GM12878 (cell line): ENCODE measurements at regions not wholly inside any gene's neighbourhood (a gene's known extent, or its start where the extent isn't known, plus 50 kb on each side); places are given as distances from the start of the nearest gene placed in this dataset.

Source experiments
- ATAC-seq: fragments of 200-7000 bp; cut with Tn5 transposase; 3 replicates; pipeline ENCODE4 v1.9.1; 2020; ENCODE audit warnings: mild to moderate bottlenecking, moderate library complexity
- BruUV-seq: library from RNA; stranded (reverse); fragments of 400-500 nt; replicated peaks from 2 replicates; lab custom pipeline; 2021; lab: Mats Ljungman, UMichigan
- CTCF ChIA-PET: fragments of 300-600 bp; sonication (Branson Sonifier 250); formaldehyde crosslinking; extraction: SDS; loops from one replicate; lab custom pipeline; 2021; ENCODE audit warnings: inconsistent platforms; lab: Yijun Ruan, JAX
- POLR2A ChIA-PET: fragments of 350-600 bp; formaldehyde crosslinking; extraction: SDS; loops from one replicate; lab custom pipeline; 2021; ENCODE audit warnings: inconsistent platforms; lab: Charles Lee
- RAD21 ChIA-PET: fragments of 300-600 bp; sonication (Branson Sonifier 250); formaldehyde crosslinking; loops from one replicate; lab custom pipeline; 2023; ENCODE audit warnings: antibody characterized with exemption; ENCODE audit not compliant: unreplicated experiment; lab: Charles Lee
- SMC1A ChIA-PET: fragments of 300-600 bp; sonication (Branson Sonifier 250); formaldehyde crosslinking; loops from one replicate; lab custom pipeline; 2023; ENCODE audit not compliant: unreplicated experiment, uncharacterized antibody; lab: Charles Lee
- DNase-seq: peaks from one replicate; pipeline ENCODE4 v3.0.0-alpha.2; 2011; ENCODE audit warnings: low read depth, low spot score
- FAIRE-seq: peaks from 3 replicates; lab custom pipeline; 2011; peaks lifted over from hg19 to GRCh38; lab: Jason Lieb, UNC
- H2AFZ ChIP-seq: 2 replicates; pipeline ENCODE4 v1.6.0; 2011; ENCODE audit warnings: low read depth, low read length, control low read depth; ENCODE audit not compliant: control insufficient read depth
- H3K27ac ChIP-seq: 2 replicates; pipeline ENCODE4 v1.5.1; 2011; ENCODE audit warnings: control low read depth; ENCODE audit not compliant: control insufficient read depth, insufficient read depth
- H3K27me3 ChIP-seq, 2 experiments: replicated peaks in 1 of 2; 2 replicates each; pipeline versions ENCODE4 v1.6.0 to v1.6.1; 2011; ENCODE audit warnings: low read length in 1 of 2; ENCODE audit not compliant: control insufficient read depth in 2 of 2, insufficient read depth in 2 of 2
- H3K36me3 ChIP-seq, 2 experiments: 2 replicates each; pipeline ENCODE4 v1.5.1; 2011; ENCODE audit warnings: low read length in 1 of 2; ENCODE audit not compliant: control insufficient read depth in 2 of 2, insufficient read depth in 2 of 2
- H3K4me1 ChIP-seq: 2 replicates; pipeline ENCODE4 v1.6.1; 2011; ENCODE audit warnings: mild to moderate bottlenecking, low read length, moderate library complexity, mixed read lengths; ENCODE audit not compliant: control insufficient read depth, insufficient read depth
- H3K4me2 ChIP-seq: 2 replicates; pipeline ENCODE4 v1.6.0; 2011; ENCODE audit warnings: control low read depth; ENCODE audit not compliant: control insufficient read depth, insufficient read depth
- H3K4me3 ChIP-seq: fragments of 200-600 bp; sonication (generic); 2 replicates; pipeline ENCODE4 v1.5.1; 2016
- H3K79me2 ChIP-seq: 2 replicates; pipeline ENCODE4 v1.6.0; 2011; ENCODE audit warnings: low read length; ENCODE audit not compliant: control insufficient read depth, insufficient read depth
- H3K9ac ChIP-seq: 2 replicates; pipeline ENCODE4 v1.8.0; 2011; ENCODE audit warnings: low read length, control low read depth, mixed read lengths; ENCODE audit not compliant: control insufficient read depth, insufficient read depth
- H3K9me3 ChIP-seq: replicated peaks from 3 replicates; pipeline ENCODE4 v1.5.1; 2011; ENCODE audit warnings: mild to moderate bottlenecking, low read length; ENCODE audit not compliant: control insufficient read depth, insufficient read depth
- H4K20me1 ChIP-seq: 2 replicates; pipeline ENCODE4 v1.6.0; 2011; ENCODE audit not compliant: control insufficient read depth, insufficient read depth
- BCL11A ChIP-seq: IDR thresholded peaks from 2 replicates; pipeline ENCODE4 v1.6.1; 2011; ENCODE audit warnings: low read depth, low read length
- BHLHE40 ChIP-seq, 2 experiments: fragments of 450-650 bp in 1 of 2; IDR thresholded peaks; 2 replicates each; pipeline ENCODE4 v1.6.1; 2011 to 2017; ENCODE audit warnings: low read depth in 2 of 2, borderline replicate concordance in 1 of 2, improper control_type of control experiment in 1 of 2, low read length in 1 of 2, mild to moderate bottlenecking in 1 of 2
- CHD2 ChIP-seq: IDR thresholded peaks from 2 replicates; pipeline ENCODE4 v1.6.1; 2011; ENCODE audit warnings: low read depth, low read length, improper control_type of control experiment, borderline replicate concordance
- E2F4 ChIP-seq: IDR thresholded peaks from 2 replicates; pipeline ENCODE4 v1.6.1; 2012; ENCODE audit warnings: low read depth, low read length, improper control_type of control experiment
- IKZF2 ChIP-seq, 2 experiments: fragments of 450-650 bp; IDR thresholded peaks; 2 replicates each; pipeline ENCODE4 v1.6.1; 2017; ENCODE audit warnings: mild to moderate bottlenecking in 2 of 2, moderate library complexity in 2 of 2
- RB1 ChIP-seq: fragments of 450-650 bp; formaldehyde crosslinking; IDR thresholded peaks from 2 replicates; pipeline ENCODE4 v1.6.1; 2017; ENCODE audit warnings: mild to moderate bottlenecking, borderline replicate concordance
- RFX5 ChIP-seq: IDR thresholded peaks from 2 replicates; pipeline ENCODE4 v1.6.1; 2011; ENCODE audit warnings: low read depth, low read length, improper control_type of control experiment
- RUNX3 ChIP-seq: IDR thresholded peaks from 2 replicates; pipeline ENCODE4 v1.6.1; 2012; ENCODE audit warnings: low read length, inconsistent platforms
- ZBED1 ChIP-seq: IDR thresholded peaks from 2 replicates; pipeline ENCODE4 v1.6.1; 2016; ENCODE audit warnings: borderline replicate concordance
- ZSCAN29 ChIP-seq: fragments of 450-650 bp; IDR thresholded peaks from 2 replicates; pipeline ENCODE4 v1.6.1; 2017; ENCODE audit warnings: mild to moderate bottlenecking, moderate library complexity
- WGBS: methylation state at CpG from one replicate; pipeline ENCODE4 v1.1.6; 2016; ENCODE audit warnings: low lambda C conversion rate; ENCODE audit not compliant: insufficient replicate concordance, insufficient coverage; ENCODE audit errors: missing lambda C conversion rate; 5-methylcytosine and 5-hydroxymethylcytosine counted together
- in situ Hi-C: fragments of 300-500 bp; cut with MboI; formaldehyde crosslinking; loops from 9 replicates; pipeline ENCODE4 v1.14.3; 2018; ENCODE audit warnings: mixed read lengths
- intact Hi-C: fragments of 100-400 bp; cut with micrococcal nuclease; formaldehyde crosslinking; loops from one replicate; pipeline ENCODE4 v1.14.2; 2022; ENCODE audit not compliant: unreplicated experiment

- Histone ChIP-seq H3K9me3 (no peaks in the 10 kb centered on the region; the same call in 2 of the 3 replicates), H4K20me1 (no peaks in the 10 kb centered on the region), H3K36me3 (no peaks in the 10 kb centered on the region), H2AFZ (no peak overlapping the region), H3K4me1 (no peaks in the 10 kb centered on the region), H3K27ac (no peak overlapping the region), H3K9ac (no peak overlapping the region), H3K79me2 (no peaks in the 10 kb centered on the region), H3K4me3 (no peak overlapping the region), H3K4me2 (no peak overlapping the region), H3K27me3 (no peaks in the 10 kb centered on the region; a peak in 1 of 4 replicates)
- FAIRE-seq: no peak
- DNase-seq: no peak
- RAD21 ChIA-PET: no interaction called here
- SMC1A ChIA-PET: no interaction called here
- in situ Hi-C loops: no loop called here
- TF ChIP-seq RB1: no peak
- TF ChIP-seq CHD2: no peak
- no peak for TF ChIP-seq RUNX3
- TF ChIP-seq BCL11A: no peak
- TF ChIP-seq ZBED1: no peak
- TF ChIP-seq RFX5: no peak
- TF ChIP-seq ZSCAN29: no peak
- TF ChIP-seq BHLHE40 (IDR thresholded peaks at IDR 0.05; ENCODE audit: borderline replicate concordance in 1 of 2, low read depth in 2 of 2, low read length in 1 of 2): no peak
- TF ChIP-seq E2F4: no peak
- TF ChIP-seq IKZF2 (IDR thresholded peaks at IDR 0.05): no peak
- 50% methylated on average over 6 of the region's 6 CpGs for WGBS
- no TSS peak for BruUV-seq
- ATAC-seq: no peak
- POLR2A ChIA-PET: no interaction called here
- CTCF ChIA-PET: no interaction called here
- intact Hi-C loops: no loop called here
These were observed 139.6 kb downstream of the KLF6 start for GRCh38 chr10:3645406-3645805.
